ENCODE measurements at regions not wholly inside any gene's neighbourhood (a gene's known extent, or its start where the extent isn't known, plus 50 kb on each side); places are given as distances from the start of the nearest gene placed in this dataset.

- TF ChIP-seq POLR2A (IDR thresholded peaks at IDR 0.05) (no peak), CTCF (IDR thresholded peaks at IDR 0.05 in 4 of 5, conservative IDR thresholded peaks at IDR 0.05 in 1 of 5) (no peak)
Observed at GRCh38 chr9:7980691-7981289, 181.2 kb upstream of the DMAC1 start.

Data from gastrocnemius medialis (tissue), 4 donors.